ENCODE measurements at regions not wholly inside any gene's neighbourhood (a gene's known extent, or its start where the extent isn't known, plus 50 kb on each side); places are given as distances from the start of the nearest gene placed in this dataset.

- no peak for TF ChIP-seq POLR2A (IDR thresholded peaks at IDR 0.05; ENCODE audit: low read depth, low read length)
- TF ChIP-seq POLR2AphosphoS5 (IDR thresholded peaks at IDR 0.05; ENCODE audit: low read depth, low read length) = no peak
- no peak for TF ChIP-seq TAF1 (IDR thresholded peaks at IDR 0.05; ENCODE audit: borderline replicate concordance, low read depth, low read length)
These were observed 101.7 kb downstream of the FAM181B start for GRCh38 chr11:82631722-82632630.

Data from GM12892 (cell line).